HG03439 (cell line): ENCODE measurements at regions not wholly inside any gene's neighbourhood (a gene's known extent, or its start where the extent isn't known, plus 50 kb on each side); places are given as distances from the start of the nearest gene placed in this dataset.
"Not testable (repeated sequence)": the region's sequence is repeated elsewhere in the genome, so short reads cannot be mapped to it uniquely, and the experiment has no call there.

ENCODE experiments used
- ATAC-seq: cut with Tn5 transposase; IDR thresholded peaks from one replicate; pipeline ENCODE4 v1.9.1; 2021; ENCODE audit warnings: mild to moderate bottlenecking, moderate library complexity; ENCODE audit not compliant: unreplicated experiment

DNA sequence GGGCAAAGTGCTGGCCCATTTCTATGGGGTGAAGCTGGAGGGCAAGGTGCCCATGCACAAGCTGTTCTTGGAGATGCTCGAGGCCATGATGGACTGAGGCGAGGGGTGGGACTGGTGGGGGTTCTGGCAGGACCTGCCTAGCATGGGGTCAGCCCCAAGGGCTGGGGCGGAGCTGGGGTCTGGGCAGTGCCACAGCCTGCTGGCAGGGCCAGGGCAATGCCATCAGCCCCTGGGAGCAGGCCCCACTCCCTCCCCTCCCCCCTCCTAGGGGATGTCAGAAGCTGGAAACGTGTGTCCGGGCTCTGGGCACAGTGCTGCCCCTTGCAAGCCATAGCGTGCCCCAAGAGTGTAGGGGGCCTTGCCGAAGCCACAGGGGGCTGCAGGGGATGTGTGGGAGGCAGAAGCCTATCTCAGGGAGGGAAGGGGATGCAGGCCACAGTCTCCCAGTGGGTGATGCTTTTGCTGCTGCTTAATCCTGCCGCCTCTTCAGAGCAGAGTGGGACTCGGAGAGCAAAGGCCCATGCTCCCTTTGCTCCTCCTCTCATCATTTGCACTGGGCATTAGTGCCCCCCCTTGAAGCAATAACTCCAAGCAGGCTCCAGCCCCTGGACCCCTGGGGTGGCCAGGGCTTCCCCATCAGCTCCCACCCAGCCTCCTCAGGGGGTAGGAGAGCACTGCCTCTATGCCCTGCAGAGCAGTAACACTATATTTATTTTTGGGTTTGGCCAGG lies 85.2 kb downstream of the MRPL57 start:
- ATAC-seq, result not testable (repeated sequence)

DNA sequence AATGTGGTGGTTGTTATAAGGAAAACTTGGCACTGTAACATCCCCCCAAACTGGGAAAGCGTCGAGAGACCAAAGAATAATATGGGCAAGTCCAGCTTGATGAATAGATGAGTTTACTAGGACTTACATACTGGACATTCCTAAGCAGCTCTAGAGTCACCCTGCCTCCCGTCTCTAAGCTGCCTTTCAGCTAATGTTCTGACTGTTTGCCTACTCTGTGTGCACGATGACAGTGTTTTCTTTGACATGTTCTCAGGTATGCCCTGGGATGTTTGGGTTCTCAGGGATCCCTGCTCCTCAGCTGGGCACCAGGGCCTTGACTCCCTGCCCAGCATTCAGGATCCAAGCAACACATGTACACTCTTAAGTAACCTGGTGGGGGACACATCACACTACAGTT lies 87.5 kb downstream of the MRPL57 start:
- not testable (repeated sequence) for ATAC-seq

DNA sequence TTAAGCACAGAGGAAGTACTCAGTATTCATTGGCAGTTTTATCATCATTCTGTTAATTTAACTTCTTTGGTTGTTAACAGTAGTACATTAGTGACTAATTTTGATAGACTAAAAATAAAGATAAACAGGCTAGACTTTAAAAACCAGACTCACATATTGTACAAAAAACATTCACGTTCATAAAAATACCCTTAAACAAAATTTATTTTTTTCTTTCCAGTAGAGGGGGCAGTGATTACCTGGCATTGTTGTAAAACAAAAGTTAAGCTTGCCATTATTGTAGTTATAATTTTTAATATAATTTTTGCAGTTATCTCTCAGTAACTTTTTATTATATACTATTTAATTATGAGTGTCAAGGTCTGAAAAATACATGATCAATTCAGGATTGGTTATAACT lies 92.0 kb downstream of the MRPL57 start:
- ATAC-seq, result not testable (repeated sequence)

DNA sequence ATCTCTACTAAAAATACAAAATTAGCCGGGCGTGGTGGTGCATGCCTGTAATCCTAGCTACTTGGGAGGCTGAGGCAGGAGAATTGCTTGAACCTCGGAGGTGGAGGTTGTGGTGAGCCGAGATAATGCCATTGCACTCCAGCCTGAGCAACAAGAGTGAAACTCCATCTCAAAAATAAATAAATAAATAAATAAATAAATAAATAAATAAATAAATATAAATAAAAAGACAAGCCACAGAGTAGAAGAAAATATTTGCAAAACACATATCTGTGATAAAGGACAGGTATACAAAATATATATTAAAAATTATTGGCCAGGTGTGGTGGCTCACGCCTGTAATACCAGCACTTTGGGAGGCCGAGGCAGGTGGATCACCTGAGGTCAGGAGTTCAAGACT lies 96.0 kb downstream of the MRPL57 start:
- ATAC-seq, result not testable (repeated sequence)

DNA sequence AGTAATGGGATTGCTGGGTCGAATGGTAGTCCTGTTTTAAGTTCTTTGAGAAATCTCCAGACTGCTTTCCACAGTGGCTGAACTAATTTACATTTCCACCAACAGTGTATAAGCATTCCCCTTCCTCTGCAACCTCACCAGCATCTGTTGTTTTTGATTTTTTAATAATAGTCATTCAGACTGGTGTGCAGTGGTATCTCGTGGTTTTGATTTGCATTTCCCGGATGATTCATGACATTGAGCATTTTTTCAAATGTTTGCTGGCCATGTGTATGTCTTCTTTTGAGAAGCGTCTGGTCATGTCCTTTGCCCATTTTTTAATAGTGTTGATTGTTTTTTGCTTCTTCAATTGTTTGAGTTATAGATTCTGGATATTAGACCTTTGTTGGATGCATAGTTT lies 98.0 kb downstream of the MRPL57 start:
- not testable (repeated sequence) for ATAC-seq

DNA sequence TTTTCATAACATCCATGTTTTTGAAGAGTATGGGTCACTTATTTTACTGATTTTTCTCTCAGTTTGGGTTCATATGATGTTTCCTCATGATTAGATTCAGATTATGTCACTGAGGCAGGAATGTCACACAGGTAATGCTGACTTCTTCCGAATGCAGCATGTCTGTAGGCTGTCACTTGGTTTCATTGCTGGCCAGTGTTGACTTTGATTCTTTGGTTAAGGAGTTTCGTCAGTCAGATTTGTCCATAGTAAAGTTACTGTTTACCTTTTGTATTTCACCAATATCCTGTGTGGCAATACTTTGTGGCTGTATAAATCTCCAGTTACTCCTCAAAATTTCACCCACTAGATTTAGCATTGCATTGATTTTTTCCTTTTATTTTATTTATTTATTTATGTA lies 105.6 kb downstream of the MRPL57 start:
- no peak for ATAC-seq

DNA sequence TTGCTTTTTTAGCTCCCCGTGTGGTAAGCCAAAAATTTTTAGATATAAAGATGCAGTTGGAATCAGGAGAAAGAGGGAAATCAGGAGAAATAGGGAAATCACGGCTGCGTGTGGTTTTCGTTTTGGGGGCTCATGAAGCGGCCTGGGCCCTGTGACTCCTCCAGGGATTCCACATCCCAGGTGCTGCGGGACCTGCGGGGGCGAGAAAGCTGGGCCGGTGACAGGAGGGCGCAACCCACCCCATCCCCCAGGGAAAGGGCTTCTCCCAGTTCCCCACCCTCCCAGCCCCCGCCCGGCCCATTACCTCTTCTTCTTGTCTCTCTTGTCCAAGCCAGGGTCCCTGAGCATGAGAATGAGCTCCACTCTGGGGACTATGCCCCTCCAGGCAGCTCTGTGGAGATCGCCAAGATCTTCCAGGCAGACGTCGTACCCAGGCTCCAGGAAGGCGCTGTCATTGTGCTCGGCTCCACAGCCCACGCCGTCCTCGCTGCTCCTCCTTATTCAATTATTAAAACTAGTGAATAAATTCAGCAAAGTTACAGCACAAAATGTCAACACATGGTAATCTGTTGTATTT lies 111.0 kb downstream of the MRPL57 start:
- no peak for ATAC-seq

DNA sequence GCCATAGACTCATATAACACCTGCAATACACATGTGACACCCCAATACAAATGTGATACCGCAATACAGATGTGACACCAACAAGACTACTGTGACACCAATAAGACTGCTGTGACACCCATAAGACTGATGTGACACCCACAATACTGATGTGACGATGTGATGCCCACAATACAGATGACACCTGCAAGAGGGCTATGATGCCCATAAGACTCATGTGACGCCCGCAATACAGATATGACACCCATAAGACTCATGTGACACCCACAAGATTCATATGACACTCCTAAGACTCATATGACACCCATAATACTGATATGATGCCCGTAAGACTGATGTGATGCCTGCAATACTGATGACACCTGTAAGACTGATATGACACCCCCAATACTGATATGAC lies 113.0 kb downstream of the MRPL57 start:
- no peak for ATAC-seq

DNA sequence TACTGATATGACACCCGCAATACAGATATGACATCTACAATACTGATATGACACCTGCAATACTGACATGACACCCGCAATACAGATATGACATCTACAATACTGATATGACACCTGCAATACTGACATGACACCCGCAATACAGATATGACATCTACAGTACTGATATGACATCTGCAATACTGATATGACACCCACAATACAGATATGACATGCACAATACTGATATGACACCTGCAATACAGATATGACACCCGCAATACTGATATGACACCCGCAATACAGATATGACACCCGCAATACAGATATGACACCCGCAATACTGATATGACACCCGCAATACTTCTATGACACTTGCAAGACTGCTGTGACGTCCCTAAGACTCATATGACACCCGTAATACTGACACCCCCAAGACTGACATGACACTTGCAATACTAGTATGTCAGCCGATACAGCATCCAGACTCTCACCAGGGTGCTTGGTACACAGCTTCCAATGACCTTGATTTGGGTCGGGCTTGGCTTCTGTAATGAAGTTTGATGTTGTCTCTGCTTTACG lies 114.1 kb downstream of the MRPL57 start:
- not testable (repeated sequence) for ATAC-seq

DNA sequence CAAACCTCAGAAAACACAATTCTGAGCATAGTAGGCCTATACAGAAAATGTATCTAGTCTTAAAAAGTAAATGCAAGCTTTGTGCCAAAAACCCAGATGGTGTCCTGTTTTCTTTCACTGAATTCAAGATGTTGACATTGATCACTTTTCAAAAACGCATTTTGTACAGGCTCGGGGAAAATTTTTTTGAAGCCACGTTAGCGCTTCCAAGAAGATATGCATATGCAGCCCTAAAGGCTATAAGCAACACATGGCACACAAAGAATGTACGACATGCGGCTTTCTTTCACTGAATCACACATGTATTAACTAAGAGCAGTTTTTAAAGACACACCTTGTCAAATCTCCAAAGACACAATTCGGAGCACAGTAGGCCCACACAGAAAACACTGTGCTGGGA lies 115.4 kb downstream of the MRPL57 start:
- ATAC-seq, result no peak

DNA sequence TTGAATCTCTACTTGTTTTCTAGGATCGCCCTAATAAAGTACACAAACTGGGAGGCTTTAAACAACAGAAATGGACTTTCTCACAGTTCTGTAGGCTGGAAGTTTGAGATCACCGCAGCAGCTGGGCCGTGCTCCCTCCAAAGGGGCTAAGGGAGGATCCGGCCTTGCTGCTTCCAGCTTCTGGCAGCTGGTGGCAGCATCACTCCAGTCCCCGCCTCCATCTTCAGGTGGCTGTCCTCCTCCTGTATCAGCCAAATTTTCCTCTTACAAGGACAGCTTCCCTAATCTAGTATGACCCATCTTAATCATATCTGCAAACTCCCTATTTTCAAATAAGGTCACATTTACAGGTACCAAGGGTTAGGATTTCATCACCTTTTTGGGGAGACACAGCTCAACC lies 120.5 kb downstream of the MRPL57 start:
- not testable (repeated sequence) for ATAC-seq

DNA sequence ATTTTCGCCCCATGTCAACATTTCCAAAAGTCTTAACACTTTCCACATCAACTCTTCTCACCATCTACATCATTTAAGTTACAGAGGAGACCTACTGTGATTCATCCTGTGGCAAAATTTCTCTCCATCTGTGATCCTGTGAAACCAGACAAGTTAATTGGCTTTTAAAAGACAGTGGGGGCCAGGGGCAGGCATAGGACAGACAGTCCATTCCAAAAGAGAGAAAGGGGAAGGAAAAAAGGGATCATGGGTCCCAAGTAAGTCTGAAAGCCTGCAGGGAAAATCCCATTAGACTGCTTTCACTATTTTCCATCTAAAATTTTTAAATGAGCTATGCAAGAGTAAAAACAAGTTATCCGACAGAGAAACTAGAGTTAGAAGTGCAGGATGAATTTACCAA lies 121.0 kb downstream of the MRPL57 start:
- ATAC-seq, result no peak

DNA sequence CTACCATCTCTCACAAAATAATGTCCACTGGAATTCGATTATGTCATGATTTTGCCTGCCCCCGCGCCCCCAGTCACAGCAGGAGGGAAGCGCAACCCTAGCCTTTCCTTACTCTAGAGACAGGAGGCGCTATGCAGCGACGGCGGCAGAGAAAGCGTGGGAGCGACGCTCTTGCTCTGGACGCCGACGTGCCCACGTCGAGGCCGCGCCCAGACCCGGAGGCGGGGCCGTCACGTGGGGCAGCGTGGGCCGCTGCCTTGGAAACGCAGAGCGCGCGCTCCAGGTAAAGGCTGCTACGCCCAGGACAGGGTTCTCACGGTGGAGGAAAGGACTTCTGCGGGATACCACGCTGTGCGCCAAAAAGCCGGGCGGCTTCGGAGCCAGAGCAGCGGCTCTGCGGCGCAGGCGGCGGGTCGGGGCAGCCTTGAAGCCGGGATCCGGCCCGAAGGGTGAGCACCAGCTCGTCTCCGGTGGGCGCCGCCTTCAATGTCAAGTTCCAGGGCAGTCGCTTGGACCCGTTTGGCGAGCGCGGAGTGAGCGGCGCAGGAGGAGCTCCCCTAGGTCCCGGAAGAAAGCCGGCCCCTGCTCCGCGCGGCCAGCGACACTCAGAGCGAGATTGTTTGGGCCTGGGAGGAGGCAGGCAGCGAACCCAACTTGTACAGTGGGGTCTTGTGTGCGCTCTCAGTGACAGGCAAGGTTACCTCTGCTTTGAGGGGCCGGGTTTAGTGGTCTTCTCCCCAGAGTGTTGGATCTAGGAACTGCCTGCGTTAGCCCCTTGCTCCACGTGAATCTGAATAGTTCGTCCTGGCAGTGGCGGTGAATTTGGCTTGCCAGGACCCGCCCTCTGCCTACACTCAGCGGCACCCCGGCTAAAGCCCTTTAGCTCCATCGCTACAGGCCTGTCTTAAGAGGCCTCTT lies 121.7 kb downstream of the MRPL57 start:
- ATAC-seq, result peak; percentile 91

DNA sequence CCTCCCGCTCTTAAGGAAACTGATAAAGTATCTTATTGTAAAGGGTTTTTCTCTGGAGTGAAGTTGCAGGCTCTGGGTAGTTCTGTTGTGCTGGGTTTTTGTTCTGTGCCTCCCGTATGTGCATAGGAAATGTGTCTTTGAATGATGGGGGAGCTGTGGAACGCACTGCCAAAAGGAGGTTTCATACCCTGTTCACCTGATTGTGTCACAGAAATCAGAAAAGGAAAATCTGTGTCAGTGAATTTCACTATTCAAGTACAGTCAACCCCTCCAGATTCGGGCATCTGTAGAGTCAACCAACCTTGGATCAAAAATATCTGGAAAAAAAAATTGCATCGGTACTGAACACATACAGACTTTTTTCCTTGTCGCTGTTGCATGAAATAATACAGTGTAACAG lies 127.8 kb downstream of the MRPL57 start:
- no peak for ATAC-seq

DNA sequence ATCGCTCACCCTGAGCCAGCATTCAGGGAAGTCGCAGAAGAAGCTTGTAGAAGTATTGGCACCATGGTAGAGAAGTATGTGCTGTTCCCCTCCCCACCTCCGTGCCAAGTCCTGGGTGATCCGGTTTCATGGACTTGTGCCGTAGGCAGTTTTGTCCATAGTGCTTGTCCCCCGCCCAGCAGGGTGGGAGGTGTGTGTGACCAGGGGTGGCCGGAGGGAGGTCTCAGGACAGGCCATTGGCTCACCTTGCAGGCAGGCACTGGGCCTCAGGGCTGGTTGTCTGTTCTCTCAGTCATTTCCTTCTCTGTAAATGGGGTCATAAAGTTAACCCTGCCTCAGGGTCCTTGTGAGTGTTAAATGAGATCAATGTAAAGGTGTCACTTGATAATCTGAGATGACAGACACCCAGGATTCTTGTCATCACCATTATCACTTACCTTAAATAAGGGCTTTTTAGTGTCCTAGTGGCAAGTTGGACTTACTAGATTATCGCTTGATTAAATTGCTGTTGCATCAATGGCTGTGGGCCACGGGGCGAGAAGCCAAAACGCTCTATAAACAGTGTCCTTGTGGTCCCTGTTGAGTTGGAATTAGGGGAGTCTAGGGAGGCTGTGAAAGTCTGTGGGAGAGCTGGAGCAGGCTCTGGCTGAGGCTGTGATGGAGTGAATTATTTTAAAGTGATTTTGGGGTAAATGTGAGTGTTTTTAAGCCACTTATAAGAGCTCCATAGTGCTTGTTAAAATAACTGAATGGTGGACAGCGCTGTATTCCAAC lies 130.0 kb downstream of the MRPL57 start:
- not testable (repeated sequence) for ATAC-seq

DNA sequence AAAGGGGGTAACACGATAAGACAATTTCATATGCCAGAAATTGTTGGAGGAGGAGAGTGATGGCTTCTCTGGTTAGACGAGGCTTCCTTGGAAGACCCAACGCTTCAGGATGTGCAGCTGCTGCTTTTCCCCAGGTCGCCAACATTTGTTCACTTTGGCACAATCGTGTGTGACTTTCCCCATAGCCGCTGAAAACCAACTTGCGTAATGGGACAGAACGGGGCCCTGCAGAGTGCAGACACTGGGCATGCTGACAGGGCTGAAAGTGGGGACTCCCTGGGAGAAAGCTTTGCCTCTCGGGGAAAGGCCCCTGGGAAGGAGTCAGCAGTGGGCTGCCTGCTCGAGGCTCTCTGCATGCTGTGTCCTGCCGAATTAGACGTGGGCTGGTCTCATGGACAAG lies 130.7 kb downstream of the MRPL57 start:
- ATAC-seq, result not testable (repeated sequence)

DNA sequence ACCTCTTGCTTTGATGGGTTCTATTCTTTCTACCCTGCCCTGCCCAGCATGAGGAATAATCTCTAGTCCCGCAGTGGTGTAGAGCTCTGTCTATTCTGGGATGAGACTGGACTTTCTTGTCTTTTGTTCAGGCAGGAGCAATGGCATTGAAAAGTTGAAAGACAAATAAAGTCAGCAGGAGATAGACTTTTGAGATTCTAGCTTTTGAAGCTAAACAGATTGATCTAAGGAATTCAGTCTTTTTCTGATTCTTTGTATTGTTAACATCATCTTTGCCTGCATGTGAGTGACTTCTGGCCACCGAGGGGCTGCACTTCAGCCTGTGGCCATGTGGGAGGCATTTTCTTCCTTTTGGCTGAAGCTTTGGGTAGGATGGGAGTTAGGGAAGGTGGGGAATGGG lies 132.4 kb downstream of the MRPL57 start:
- no peak for ATAC-seq

DNA sequence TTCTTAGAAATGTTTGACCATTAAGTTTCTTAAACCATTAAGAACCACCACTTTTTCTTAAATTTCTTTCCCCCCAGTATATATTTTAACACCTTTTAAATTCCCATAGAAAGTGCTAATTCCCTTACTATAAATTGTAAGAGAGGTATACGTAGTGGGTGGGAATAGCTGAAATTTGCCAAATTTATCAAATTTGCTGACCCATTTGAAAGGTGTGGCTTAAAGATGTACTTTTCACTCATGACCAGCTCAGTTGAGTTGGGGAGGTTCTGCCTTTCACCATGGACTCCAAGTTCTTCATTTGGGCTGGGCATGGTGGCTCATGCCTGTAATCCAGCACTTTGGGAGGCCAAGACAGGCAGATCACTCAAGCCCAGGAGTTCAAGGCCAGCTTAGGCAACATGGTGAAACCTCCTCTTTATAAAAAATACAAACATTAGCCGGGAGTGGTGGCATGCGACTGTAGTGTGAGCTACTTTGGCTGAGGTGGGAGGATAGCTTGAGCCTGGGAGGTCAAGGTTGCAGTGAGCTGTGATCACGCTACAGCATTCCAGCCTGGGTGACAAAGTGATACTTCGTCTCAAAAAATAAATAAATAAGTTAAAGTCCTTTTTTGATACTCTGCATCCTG lies 133.2 kb downstream of the MRPL57 start:
- no peak for ATAC-seq

DNA sequence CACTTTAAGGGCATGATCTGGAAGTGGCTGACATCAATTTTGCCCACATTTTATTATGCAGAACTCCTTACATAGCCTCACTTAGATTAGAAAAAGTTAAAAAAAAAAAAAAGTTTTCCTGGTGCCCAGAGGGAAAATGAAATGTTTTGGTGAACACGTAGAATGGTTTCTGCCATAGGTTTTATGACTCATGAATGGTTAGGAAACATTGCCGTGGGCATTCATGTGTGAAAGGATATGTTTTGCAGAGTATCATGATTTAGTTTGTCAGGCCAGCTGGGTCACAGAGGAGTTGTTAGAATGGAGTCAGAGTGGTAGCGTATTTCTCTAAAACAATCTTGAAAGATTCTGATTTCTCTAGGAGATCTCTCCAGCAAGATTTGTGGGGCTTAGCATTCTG lies 133.8 kb downstream of the MRPL57 start:
- no peak for ATAC-seq

DNA sequence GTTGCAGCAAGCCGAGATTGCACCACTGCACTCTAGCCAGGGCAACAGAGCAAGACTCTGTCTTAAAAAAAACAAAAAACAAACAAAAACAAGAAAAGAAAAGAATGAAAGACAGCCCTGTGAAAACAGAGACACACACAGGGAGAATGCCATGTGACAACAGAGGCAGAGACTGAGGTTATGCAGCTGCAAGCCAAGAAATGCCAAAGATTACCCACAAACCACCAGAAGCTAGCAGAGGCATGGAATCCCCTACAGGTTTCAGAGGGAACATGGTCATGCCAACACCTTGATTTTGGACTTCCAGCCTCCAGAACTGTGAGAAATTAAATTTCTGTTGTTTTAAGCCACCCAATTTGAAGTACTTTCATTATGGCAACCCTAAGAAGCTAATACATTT lies 138.5 kb downstream of the MRPL57 start:
- ATAC-seq, result not testable (repeated sequence)
